ENCODE measurements at regions not wholly inside any gene's neighbourhood (a gene's known extent, or its start where the extent isn't known, plus 50 kb on each side); places are given as distances from the start of the nearest gene placed in this dataset.

DNA sequence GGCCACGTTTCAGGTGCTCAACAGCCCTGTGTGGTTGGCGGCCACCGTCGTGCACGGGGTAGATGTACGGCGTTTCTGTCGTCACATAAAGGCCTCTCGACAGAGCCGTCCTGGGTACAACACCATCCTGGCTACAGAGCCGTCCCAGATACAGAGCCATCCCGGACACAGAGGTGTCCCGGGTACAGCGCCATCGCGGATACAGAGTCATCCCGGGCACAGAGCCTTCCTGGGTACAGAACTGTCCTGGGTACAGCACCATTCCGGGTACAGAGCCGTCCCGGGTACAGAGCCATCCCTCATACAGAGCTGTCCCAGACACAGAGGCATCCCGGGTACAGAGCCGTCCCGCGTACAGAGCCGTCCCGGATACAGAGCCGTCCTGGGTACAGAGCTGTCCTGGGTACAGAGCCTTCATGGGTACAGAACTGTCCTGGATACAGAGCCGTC lies 222.7 kb upstream of the SOX1 start:
- no peak for DNase-seq (ENCODE audit: low spot score)

DNA sequence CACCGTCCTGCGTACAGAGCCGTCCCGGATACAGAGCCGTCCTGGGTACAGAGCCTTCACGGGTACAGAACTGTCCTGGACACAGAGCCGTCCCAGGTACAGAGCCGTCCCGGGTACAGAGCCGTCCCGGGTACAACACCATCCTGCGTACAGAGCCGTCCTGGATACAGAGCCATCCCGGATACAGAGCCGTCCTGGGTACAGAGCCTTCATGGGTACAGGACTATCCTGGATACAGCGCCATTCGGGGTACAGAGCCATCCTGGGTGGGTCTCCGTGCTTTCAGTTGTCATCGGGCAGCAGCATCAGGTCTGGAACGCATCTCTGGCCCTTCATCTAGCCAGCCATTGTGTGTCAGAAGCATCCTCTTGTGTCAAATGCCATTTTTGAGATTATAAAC lies 222.3 kb upstream of the SOX1 start:
- no peak for DNase-seq (ENCODE audit: low spot score)

DNA sequence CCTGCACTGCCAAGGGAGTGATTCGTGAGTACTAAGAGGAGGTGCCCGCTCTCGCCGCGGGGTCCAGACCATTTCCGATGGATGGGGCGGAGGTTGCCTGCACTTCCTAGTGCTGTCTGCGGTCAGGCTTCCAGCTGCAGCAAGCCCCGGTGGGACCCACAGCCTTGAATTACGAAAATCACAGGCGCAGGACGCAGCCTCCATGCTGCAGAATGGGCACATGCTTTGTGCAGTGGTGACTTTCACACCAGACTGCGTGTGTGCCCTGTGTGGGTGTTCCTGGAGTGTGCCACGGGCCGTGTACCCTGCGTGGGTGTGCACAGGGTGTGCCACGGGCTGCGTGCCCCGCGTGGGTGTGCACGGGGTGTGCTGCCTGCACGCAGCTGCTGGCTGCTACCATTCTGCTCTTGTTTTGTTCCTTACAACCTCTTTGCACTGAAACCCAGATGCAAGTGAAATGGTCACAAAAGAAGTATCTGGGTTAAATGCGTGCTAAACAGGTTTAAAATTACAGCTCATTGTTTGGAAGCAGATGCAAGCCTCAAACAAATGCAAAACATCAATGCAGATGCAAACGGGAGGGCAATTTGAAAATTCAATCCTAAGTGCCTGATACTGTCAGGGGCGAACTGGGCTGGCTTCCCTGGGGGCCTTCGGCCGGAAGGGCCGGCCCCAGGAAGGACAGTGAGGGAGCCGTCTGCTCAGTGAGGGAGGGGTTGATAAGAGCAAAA lies 221.2 kb upstream of the SOX1 start:
- no peak for DNase-seq (ENCODE audit: low spot score)

DNA sequence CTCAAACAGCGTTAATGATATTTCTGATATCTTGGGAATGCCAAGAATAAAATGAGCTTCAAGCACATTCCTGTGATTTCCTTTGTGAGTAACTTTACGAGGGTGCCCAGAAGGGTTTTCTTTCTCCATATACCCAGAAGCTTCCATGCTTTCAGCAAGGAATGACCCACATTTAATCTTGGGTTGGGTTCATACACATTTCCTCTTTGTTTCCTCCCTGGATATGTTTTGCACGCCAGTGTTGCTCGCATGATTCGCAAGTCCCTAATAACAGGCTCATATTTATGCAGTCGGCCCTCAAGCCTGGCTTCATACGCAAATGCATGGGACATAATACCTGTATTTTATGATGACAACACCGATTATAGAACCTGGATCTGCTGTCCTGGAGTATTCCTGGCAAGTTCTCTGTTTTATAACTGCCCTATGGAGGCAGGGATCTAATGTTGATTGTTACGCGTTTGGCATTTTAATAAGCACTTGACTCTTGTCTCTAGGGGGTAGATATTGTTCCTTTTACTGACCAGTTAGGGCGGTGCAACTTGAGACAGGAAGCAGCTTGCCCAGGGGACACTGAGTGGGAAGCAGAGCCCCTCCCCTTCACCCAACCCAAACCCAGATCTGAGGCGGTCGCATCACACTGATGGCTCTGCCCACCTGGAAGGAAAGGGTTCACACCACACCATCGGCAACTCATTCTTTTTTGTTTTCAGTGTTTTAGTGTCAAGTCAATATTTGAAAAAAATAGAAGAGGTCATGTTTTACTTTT lies 220.4 kb upstream of the SOX1 start:
- DNase-seq (ENCODE audit: low spot score) = no peak

DNA sequence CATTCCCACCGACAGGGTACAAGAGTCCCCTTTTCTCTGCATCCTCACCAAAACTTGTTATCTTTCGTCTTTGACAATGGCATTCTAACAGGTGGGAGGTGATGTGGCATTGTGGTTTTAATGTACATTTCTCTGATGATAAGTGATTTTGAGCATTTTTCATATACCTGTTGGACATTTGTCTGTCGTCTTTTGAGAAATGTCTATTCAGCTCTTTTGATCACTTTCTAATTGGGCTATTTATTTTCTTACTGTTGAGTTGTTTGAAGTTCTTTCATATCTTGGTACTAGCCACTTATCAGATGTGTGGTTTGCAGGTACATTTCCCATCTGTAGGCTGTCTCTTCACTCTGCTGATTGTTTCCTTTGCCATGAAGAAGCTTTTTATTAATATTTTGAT lies 219.0 kb upstream of the SOX1 start:
- no peak for DNase-seq (ENCODE audit: low spot score)

DNA sequence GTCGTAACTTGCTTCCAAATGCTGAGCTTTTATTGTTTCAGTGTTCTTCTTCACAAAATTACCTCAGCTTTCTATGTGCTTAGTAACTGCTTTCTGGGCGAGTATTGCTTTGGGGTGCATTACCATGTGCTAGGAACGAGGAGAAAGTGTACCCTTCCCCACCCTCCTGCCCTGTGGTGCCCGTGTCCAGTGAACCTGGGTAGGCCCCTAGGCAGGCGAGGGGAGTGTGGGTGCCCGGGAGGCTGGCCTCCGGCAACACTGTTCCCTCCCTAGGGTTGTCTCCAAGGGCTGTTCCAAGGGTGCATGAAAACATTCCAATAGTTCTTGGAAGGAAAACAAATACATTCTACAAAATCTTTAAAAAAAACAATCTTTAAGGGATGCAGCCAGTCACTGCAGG lies 216.5 kb upstream of the SOX1 start:
- DNase-seq (ENCODE audit: low spot score) = no peak

DNA sequence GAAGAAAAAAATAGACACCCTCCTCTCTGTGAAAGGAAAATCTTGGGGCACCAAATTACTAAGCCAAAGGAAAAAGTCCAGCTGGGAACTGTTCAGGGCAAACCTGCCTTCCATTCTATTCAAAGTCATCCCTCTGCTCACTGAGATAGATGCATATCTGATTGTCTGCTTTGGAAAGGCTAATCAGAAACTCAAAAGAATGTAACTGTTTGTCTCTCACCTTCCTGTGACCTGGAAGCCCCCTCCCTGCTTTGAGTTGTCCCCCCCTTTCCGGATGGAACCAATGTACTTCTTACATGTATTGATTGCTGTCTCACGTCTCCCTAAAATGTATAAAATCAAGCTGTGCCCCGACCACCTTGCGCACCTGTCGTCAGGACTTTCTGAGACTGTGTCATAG lies 216.0 kb upstream of the SOX1 start:
- DNase-seq (ENCODE audit: low spot score) = no peak

DNA sequence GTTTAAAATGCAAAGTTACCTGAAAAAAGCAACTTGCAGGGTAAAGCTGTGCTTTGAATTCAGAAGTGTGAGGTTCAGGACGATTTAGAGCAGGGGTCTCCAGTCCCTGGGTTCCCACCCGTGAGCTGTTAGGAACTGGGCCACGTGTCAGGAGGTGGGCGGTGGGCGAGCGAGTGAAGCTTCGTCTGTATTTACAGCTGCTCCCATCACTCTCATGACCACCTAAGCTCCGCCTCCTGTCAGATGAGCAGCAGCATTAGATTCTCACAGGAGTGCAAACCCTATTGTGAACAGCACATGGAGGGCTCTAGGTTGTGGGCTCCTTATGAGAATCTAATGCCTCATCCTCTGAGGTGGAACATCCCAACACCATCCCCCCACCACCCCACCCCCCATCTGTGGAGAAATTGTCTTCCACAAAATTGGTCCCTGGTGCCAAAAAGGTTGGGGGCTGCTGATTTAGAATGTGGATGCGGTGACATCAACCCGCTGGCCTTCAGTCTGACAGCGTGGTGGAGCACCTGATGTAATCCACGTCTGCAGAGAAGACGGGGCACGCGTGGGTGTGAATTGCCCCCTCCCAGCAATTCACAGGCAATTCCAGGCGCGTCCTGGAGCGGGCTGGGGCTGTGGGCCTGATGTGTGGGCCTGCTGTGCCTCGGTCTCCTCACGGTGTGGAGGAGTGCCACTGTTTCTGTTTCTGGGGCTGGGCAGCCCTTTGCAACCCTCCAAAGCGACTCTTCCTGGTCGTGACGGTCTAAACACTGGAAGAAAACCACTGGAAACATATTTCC lies 214.0 kb upstream of the SOX1 start:
- DNase-seq (ENCODE audit: low spot score) = no peak

DNA sequence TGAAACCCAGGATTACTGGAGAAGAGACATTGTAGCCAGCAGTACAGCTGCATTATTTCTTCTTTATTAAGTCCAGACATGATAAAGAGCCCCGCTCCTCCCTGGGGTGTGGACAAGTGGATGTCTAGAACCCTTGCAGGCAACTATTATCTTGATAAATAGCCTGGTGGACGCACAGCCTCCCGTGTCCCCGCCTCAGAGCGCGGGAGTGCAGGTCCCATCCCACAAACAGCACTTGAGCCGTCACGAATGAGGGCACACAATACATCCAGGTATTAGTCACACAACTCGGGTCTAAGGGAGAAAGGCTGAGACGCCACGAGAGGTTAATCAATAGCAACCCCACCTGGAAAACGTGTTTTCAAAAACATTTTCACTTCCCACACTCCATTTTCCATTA lies 213.2 kb upstream of the SOX1 start:
- DNase-seq (ENCODE audit: low spot score) = no peak

DNA sequence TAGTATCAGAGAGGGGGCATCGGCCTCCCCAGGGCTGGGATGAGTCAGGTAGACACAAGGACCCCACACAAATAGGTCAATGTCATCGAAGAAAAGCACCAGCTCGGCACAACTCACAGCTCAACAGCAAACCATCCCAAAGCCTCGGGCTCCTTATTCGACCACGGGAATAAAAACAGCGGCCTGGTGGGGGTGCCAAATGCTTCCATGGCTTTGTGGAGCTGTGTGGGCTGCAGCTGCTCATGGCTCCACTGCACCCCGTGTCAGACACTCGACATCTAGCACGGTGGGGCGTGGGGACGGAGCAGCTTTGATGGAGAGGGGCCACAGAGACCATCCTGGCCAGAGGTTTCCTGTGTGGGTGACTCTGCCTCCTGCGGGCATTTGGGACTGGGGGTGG lies 212.5 kb upstream of the SOX1 start:
- DNase-seq (ENCODE audit: low spot score) = no peak

DNA sequence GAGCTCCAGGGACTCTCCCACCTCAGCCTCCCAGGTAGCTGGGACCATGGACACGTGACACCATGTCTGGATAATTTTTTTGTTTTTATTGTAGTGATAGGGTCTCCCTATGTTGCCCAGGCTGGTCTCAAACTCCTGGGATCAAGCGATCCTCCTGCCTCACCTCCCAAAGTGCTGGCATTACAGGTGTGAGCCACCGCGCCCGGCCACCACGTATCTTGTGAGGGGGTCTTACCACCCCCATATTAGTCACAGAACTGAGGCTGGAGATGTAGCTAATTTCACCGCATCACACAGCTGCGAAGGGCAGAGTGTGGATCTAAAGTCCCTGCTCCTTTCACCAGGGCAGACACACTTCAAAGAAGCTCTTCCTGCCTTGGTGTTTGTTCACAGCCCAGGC lies 211.8 kb upstream of the SOX1 start:
- no peak for DNase-seq (ENCODE audit: low spot score)

DNA sequence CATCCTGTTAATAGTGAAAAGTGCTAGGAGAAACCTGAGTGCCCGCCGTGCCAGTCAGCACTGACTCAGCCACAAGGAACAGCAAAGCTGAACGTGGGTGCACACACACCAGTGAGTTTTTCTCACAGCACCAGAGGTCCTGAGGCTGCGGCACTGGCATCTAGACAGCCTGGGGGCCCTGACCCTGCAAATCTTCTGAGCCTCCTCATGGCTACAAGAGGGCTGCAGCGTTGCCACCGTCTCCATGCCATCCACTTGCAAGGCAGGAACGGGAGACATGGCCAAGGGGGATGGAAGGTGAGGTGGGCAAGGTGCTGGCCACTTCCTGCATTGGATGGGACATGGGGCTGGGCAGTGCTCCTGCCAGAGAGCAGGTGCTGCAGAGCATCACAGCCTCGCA lies 211.2 kb upstream of the SOX1 start:
- DNase-seq (ENCODE audit: low spot score) = no peak

DNA sequence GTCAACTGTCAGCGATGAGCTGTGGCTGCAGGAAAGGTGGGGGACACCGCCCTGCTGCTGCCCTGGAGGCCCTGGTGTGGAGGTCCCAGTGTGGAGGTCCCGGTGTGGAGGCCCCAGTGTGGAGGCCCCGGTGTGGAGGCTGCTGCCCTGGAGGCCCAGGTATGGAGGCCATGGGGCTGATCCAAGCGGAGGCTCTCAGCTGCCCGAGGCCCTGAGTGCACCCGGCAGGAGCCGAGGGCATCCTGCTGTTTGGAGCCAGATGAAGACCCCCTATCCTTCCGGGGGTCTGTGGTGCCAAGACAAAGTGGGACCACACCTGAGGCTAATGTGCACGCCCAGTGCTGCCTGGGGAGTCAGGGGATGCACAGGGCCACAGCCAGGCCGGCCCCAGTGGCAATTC lies 210.4 kb upstream of the SOX1 start:
- no peak for DNase-seq (ENCODE audit: low spot score)

DNA sequence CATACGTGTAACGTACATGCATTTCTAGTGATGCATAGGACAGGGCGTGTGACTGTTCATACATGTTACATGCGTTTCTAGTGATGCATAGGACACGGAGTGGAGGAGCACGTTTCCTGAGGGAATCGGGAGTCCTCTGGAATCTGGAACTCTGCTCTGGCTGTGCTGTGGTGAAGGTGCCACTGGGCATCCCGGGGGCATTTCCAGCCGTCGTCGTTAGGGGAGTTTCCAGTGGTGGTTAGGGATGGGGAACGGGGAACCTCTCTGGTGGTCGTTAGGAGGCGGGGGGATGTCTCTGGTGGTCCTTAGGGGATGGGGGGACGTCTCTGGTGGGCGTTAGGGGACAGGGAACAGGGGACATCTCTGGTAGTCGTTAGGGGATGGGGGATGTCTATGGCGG lies 209.6 kb upstream of the SOX1 start:
- no peak for DNase-seq (ENCODE audit: low spot score)

DNA sequence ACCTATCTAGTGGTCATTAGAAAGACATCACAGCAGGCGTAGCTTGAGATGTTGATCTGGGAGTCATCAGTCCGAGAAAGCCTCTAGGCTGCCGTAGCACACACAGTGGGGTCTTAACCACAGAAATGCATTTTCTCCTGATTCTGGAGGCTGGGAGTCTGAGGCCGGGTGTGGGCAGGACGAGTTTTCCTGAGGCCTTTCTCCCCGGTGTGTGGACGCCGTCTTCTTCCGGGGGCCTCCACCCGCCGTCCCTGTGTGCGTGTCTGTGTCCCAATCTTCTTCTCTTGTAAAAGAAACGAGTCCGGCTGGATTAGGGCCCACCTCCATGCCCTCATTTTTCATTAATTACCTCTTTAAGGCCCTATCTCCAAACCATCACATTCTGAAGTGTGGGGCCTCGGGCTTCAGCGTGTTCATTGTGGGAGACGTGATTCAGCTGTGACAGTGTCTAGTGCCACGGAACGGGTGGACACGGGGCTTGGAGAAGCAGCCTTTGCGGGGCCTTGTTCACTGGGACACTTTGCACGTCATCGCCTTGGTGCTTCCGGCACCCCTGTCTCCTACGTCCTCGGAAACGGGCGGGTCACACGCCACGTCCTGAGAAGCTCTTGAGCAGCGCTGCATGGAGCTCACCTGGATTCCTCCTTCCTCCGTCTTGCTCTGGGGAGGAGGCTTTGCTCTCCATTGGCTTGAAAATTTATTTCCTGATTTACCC lies 208.9 kb upstream of the SOX1 start:
- no peak for DNase-seq (ENCODE audit: low spot score)

DNA sequence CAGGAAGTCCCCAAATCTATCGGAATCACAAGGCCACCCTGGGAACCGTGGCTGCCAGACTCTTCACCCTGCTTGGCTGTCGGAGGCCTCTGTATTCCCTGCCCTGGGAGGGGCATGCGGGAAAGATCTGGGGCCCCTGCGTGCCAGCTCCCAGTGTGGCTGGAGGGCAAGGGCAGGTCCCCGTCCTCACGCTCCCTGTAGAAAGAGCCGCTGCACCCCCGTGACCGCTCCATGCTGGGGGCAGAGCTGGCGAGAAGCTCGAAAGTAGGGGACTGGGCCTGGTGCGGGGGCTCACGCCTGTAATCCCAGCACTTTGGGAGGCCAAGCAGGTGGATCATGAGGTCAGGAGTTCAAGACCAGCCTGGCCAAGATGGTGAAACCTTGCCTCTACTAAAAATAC lies 208.4 kb upstream of the SOX1 start:
- DNase-seq (ENCODE audit: low spot score) = no peak

DNA sequence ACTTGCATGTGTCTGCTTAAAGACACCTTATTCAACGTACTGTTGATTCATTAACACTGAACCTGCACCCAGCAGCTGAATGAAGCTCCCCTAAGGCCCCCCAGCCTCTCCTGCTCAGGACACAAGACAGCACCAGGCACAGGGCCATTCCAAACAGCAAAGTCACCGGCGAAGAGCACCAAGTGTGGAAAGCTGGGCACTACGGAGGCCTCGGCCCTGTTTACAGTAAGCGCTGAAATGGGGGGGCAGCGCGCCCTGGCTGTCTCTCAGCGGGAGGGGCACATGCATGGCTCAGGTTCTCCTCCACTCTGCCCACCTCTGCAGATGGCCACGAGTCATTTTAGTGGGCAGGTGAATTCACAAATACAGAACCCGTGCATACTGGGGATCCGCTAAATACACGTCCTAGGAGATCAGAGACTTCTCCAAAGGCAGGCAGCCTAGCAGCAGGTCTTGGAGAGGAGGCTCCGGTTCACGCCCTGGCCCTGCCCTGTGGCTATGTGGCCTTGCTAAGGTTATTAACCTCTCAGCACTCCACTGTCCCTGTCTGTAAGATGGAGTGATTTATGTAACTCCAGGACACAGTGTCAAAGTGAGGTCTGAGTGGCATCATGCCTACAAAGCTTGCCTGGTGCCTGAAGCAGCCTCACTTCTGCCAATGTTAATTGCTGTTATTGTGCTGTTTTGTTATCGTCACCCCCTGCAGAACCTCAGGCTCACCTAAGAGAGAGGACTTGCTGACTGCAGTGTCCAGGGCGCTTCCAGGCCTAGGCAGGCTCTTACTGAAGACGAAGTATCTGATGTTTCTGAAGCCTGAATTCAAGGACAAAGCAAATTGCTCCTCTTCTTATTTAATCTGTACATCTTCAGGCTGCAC lies 207.4 kb upstream of the SOX1 start:
- no peak for DNase-seq (ENCODE audit: low spot score)

DNA sequence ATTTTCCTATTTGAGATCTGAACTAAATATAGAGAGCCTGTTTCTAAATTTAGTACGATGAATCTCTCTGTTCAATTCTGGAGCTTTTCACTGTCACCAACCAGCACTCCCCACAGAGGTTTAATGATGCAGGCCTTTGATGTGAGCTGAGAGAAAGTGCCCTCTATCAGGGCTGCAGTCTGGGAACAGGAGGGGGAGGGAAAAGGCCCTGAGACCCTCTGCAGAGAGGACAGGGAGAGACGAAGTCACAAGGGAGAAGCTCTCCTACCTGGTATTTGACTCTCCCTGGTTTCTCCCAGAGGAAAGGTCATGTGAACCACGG lies 206.8 kb upstream of the SOX1 start:
- no peak for DNase-seq (ENCODE audit: low spot score)

DNA sequence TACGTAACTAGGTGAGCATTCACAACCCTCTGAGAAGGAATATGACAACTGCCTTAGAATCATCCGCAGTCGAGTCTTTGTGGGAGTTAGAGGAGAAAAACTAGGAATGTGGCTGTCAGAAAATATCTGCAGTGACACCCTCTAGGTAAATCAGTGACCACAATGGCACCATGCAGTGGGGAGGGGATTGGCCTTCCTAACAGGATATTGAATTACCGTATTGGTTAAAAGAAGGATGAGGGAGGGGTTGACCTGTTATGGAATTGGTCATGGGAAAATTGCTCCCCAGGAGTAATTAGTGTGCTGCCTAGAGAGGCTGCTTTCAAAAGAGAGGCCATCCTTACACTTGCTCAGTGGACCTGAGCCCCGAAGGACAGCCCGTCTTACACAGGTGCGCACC lies 205.6 kb upstream of the SOX1 start:
- DNase-seq (ENCODE audit: low spot score) = no peak

DNA sequence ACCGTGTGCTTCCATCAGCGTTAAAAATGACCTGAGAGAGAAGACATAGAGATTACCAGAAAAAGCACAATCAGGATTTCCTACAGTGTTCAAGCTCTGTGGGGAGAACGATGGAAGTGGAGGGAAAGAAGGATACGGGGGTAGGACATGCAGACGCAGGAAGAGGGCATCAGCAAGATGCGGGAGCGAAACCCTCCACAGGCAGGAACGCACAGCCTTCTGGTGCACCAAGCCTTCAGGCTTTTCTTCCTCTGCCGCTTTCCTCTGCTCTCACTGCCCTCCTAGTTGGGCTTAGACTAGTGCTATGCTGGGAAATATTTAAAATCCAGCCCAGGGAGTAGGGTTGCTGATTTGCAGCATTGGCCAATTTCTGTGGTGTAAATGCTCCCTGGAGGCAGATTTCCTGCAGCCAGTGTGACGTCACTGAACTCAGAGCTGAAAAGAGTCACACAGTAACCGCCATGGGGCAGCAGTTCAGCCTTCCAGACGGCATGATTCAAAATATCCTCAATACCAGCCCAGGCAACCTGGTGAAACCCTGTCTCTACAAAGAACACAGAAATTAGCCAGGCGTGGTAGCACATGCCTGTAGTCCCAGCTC lies 205.1 kb upstream of the SOX1 start:
- no peak for DNase-seq (ENCODE audit: low spot score)
